IMR-90 (cell line): ENCODE measurements at regions not wholly inside any gene's neighbourhood (a gene's known extent, or its start where the extent isn't known, plus 50 kb on each side); places are given as distances from the start of the nearest gene placed in this dataset.

ENCODE experiments used
- BHLHE40 ChIP-seq: fragments of 150-350 bp; IDR thresholded peaks from 2 replicates; pipeline ENCODE4 v1.6.1; 2016; ENCODE audit warnings: mild to moderate bottlenecking, low read depth, low read length
- MAZ ChIP-seq: IDR thresholded peaks from 2 replicates; pipeline ENCODE4 v1.6.1; 2012; ENCODE audit warnings: low read depth, mild to moderate bottlenecking, low read length, improper control_type of control experiment, moderate library complexity, borderline replicate concordance
- MXI1 ChIP-seq: IDR thresholded peaks from 2 replicates; pipeline ENCODE4 v1.6.1; 2012; ENCODE audit warnings: low read depth, mild to moderate bottlenecking, low read length, moderate library complexity, borderline replicate concordance
- POLR2A ChIP-seq: IDR thresholded peaks from 2 replicates; pipeline ENCODE4 v1.6.1; 2012; ENCODE audit warnings: mild to moderate bottlenecking, low read depth, low read length
- RAD21 ChIP-seq: IDR thresholded peaks from 2 replicates; pipeline ENCODE4 v1.6.1; 2012; ENCODE audit warnings: low read length, improper control_type of control experiment
- SMC3 ChIP-seq: fragments of 150-350 bp; IDR thresholded peaks from 2 replicates; pipeline ENCODE4 v1.6.1; 2016; ENCODE audit warnings: low read depth, mild to moderate bottlenecking, antibody characterized with exemption, low read length, moderate library complexity
- TF ChIP-seq, protein P1 (sequence below): conservative IDR thresholded peaks from 2 replicates; pipeline ENCODE4 v1.5.1; 2012; ENCODE audit warnings: mild to moderate bottlenecking, low read depth, low read length, improper control_type of control experiment

DNA sequence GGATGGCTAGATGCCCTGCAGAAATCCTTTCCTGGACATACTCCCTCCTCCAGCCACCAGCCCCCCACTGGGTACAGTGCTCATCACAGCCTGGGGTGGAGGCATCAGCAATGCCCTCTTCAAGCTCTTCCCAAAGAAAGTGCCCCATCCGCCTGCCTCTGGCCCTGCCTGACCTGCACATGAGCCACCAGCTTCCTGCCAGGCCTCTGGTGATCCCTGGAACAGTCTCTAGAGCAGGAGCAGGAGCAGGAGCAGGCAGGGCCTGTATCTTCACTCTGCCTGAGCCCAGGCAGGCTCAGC lies 54.1 kb upstream of the CAB39 start:
- TF ChIP-seq, protein P1, sequence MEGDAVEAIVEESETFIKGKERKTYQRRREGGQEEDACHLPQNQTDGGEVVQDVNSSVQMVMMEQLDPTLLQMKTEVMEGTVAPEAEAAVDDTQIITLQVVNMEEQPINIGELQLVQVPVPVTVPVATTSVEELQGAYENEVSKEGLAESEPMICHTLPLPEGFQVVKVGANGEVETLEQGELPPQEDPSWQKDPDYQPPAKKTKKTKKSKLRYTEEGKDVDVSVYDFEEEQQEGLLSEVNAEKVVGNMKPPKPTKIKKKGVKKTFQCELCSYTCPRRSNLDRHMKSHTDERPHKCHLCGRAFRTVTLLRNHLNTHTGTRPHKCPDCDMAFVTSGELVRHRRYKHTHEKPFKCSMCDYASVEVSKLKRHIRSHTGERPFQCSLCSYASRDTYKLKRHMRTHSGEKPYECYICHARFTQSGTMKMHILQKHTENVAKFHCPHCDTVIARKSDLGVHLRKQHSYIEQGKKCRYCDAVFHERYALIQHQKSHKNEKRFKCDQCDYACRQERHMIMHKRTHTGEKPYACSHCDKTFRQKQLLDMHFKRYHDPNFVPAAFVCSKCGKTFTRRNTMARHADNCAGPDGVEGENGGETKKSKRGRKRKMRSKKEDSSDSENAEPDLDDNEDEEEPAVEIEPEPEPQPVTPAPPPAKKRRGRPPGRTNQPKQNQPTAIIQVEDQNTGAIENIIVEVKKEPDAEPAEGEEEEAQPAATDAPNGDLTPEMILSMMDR, result no peak
- no peak for TF ChIP-seq POLR2A
- no peak for TF ChIP-seq RAD21
- TF ChIP-seq SMC3, result no peak
- no peak for TF ChIP-seq MXI1
- TF ChIP-seq BHLHE40, result no peak
- TF ChIP-seq MAZ, result no peak
